HG02642 (cell line): ENCODE measurements at regions not wholly inside any gene's neighbourhood (a gene's known extent, or its start where the extent isn't known, plus 50 kb on each side); places are given as distances from the start of the nearest gene placed in this dataset.

Experiments used
- ATAC-seq: cut with Tn5 transposase; IDR thresholded peaks from one replicate; pipeline ENCODE4 v1.9.1; 2021; ENCODE audit warnings: mild to moderate bottlenecking; ENCODE audit not compliant: unreplicated experiment, poor library complexity

- ATAC-seq, result no peak
These were observed 219.6 kb upstream of the TNRC6C start for GRCh38 chr17:77738751-77739531.

- ATAC-seq, result no peak
These were observed 218.0 kb upstream of the TNRC6C start for GRCh38 chr17:77740481-77740880.

- no peak for ATAC-seq
These were observed 217.4 kb upstream of the TNRC6C start for GRCh38 chr17:77741109-77741508.

GRCh38 chr17:77742579-77742978 lies 215.9 kb upstream of the TNRC6C start:
- no peak for ATAC-seq

- ATAC-seq, result no peak
These were observed 214.2 kb upstream of the TNRC6C start for GRCh38 chr17:77744066-77744988.

- ATAC-seq, result no peak
These were observed 212.8 kb upstream of the TNRC6C start for GRCh38 chr17:77745702-77746101.

- ATAC-seq, result no peak
These were observed 212.1 kb upstream of the TNRC6C start for GRCh38 chr17:77746393-77746792.

DNA sequence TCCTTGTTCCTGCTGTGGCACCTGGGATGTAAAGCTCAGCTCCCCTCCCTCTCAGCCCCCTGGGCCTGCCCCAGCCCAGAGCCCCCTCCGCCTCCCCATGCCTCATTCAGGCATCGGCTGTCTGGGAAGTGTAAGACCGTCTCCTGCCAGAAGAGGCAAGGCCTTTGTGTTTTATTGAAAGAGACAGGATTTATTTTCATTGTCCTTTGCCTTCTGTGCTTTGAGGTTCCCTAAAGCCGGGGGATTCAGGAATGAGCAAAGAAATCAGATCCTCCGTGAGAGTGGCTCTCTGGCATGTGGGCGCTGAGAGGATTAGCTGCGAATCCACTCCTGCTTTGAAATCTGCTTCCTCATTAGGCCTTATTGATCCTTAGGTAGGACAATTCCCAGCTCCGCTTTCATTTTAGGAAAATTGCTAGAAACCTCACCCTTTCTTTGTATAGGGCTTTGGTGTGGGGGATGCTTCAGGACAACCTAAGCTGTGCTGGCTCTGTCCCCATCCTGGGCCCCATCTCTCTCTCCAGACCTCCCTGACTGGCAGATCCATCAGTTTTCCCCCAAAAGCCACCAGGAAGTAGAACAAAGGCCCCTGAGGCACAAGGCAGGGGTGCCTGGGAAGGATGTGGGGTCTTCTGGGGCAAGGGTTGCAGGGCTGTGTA lies 211.5 kb upstream of the TNRC6C start:
- no peak for ATAC-seq

DNA sequence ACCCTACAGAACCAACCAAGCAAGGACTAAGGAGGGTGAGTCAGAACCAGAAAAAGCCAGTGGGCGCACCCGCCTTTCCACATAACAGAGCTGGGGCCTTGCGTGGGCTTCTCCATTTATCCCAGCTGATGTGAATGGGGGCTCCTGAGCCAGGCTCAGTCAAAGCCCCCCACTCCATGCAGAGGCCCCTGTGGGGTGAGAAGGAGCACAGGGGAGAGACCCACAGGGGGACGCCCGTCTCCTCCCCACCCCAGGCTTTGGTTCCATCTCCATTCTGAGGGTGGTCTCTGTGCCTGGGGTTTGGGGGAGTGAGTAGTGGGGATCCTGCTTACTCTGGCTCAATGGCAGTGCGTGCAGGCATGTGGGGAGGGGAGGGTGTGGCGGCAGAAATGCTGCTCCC lies 210.1 kb upstream of the TNRC6C start:
- no peak for ATAC-seq

DNA sequence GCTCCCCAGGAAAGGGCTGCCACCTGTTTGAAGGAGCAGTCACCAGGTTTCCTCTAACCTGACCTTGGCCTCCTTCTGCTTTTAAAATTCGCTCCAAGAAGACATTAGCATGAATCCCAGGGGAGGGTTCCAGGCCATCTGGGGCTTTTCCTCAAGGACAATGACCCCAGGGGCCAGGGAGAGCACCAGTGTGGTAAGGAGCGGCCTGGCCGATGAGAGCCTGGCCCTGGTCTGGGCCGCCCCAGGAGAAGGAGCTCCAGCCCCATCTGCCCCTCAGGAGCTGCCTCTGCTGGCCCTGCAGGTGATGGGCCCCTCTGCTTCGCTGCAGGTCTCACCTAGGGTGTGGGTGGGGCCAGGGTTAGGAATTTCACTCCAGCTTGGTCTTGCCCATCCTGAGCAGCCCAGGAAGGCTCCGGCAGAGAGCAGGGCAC lies 209.2 kb upstream of the TNRC6C start:
- ATAC-seq, result no peak

DNA sequence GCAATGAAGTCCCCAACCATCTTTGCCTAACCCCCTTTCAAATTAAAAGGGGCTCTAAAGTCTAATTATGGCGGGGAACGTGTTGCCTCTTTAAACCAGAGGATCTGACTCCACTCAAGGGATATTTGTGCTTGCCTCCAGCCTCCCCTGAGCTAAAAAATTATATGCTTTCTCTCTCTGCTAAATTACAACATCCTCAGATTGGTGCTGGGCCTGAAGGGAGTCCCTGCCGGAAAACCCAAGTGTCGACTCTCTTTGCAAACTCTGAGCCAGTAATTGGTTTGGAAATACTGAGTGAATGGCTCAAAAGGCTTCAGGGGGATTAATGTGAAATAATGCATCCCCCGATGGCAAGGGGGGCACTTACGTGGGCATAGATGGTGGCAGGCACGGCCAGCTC lies 208.5 kb upstream of the TNRC6C start:
- ATAC-seq, result no peak

DNA sequence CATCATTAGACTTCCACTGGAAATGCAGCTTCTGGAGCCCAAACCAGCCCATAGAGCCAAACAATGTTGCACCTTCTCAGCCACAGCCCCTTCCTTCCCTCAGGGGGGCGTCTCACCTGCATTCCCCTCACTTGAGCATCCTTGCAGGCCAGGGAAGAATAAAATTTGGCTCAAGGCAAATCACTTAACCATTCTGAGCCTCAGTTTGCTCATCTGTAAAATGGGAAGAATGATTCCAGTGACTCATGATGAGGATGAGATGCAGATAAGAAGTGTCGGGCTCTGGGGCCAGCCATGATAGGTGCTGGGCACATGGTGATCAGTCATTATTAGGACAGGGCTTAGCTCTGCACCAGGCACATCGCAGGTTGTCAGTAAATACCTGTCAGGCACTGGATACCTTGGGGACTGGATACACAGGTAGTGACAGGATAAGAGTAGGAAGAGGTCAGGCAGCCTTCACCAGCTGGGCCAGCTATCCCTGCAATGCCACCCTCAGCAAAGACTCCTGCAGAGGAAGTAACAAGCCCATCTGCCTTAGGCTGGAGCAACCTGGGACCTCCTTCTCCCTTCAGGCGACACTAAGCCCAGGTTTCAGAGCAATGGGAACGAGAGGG lies 208.0 kb upstream of the TNRC6C start:
- ATAC-seq, result no peak

- no peak for ATAC-seq
These were observed 205.3 kb upstream of the TNRC6C start for GRCh38 chr17:77753246-77753645.

DNA sequence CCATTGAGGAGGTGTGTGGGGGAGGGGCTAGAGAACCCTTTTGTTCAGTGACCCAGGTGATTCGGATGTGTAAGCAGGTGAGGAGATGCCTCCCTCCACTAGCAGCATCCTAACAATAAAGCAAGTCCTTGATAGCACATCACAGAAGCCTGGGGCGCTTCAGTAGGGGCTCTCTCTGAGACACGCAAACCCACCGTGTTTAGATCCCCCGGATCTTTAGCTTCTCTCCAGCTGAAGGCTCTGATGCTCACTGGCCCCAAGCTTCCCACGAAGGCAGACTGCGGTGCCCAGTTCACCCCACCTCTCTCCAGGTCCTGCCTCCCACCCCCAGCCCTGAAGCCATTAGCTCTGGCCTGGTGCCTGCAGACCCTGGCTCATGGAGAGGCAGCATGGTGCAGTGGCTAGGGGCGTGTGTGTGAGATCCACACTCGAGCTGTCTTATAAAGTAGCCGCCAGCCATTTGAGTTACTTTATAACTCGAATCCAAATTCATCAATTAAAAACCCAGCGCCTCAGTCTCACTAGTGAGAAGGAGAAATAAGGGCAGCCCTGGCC lies 204.7 kb upstream of the TNRC6C start:
- no peak for ATAC-seq

DNA sequence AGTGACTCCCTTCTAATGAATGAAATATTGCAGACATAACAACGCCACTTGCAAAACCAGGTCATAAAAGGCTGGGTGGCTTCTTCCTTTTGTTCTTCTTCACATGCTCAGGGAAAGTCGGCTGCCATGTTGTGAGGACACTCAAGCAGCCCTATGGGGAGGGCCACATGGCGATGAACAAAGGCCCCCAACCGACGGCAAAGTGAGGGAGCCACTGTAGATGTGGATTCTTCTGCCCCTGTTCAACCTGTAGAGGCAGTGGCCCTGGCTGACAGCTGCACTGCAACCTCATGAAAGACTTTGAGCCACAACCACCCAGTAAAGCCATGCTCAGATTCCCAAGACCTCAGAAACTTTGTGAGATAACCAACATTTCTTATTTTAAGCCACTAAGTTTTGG lies 203.5 kb upstream of the TNRC6C start:
- ATAC-seq, result no peak

DNA sequence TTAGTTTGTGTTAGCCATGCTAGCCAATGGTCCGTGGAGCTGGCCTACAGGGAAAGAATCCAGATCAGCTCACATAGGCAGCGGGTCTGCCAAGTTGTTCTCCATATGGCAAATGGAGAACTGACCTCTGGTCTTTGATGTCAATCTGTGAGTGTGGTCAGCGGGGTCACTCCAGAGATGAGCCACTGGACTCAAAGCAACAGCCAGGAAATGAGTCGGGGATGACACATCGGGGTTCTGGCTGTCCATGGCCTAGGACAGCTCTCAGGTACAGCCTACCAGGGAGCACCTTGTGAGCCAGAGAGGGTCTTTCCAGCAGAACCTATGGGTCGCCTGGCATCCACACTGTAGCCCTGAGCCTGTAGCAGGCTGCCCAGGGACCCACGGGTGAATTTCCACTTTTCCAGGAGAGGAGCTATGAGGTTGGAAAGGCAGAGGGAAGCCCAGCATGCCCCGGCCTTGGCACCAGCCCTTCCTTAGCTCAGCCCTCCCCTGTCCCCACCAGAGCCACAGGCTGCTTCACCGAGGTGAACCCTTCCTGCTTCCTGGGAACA lies 203.0 kb upstream of the TNRC6C start:
- no peak for ATAC-seq

GRCh38 chr17:77756028-77756427 lies 202.5 kb upstream of the TNRC6C start:
- no peak for ATAC-seq

GRCh38 chr17:77756846-77757560 lies 201.5 kb upstream of the TNRC6C start:
- ATAC-seq, result no peak

- ATAC-seq, result no peak
These were observed 201.0 kb upstream of the TNRC6C start for GRCh38 chr17:77757561-77757898.
